ENCODE measurements at regions not wholly inside any gene's neighbourhood (a gene's known extent, or its start where the extent isn't known, plus 50 kb on each side); places are given as distances from the start of the nearest gene placed in this dataset.

DNA sequence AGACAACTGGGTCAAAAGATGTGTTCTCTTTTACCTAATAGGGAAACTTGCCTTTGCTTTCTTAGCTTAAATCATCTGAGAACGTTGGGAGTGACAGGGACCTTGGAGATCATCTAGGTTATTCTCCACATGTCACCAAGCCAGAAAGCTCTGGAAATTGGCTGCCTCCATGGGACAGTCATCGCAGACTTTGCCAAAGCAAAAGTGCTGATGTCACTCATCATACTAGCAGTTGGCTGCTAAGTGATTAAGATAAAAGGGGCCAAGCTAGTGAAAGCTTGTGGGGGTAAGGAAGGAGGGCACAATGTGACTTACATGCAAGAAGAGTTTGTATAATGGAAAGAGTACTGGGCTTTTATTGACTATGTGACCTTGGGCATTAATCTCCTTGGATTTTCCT is 198.0 kb upstream of the PFN2 start:
- ChIA-PET CTCF (interaction anchor here (0.9 to 1.7 kb wide), 3 partner anchors 11 to 646 kb away, joined by 3 to 9 read pairs (median 3); no protein-coding TSS in a partner anchor), POLR2A (no interaction called here)
- TF ChIP-seq, protein P1, sequence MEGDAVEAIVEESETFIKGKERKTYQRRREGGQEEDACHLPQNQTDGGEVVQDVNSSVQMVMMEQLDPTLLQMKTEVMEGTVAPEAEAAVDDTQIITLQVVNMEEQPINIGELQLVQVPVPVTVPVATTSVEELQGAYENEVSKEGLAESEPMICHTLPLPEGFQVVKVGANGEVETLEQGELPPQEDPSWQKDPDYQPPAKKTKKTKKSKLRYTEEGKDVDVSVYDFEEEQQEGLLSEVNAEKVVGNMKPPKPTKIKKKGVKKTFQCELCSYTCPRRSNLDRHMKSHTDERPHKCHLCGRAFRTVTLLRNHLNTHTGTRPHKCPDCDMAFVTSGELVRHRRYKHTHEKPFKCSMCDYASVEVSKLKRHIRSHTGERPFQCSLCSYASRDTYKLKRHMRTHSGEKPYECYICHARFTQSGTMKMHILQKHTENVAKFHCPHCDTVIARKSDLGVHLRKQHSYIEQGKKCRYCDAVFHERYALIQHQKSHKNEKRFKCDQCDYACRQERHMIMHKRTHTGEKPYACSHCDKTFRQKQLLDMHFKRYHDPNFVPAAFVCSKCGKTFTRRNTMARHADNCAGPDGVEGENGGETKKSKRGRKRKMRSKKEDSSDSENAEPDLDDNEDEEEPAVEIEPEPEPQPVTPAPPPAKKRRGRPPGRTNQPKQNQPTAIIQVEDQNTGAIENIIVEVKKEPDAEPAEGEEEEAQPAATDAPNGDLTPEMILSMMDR (IDR thresholded peaks at IDR 0.05; ENCODE audit: control extremely low read depth, extremely low read depth, low read depth, missing control alignments): no peak
- DNase-seq (ENCODE audit: extremely low spot score): no peak

DNA sequence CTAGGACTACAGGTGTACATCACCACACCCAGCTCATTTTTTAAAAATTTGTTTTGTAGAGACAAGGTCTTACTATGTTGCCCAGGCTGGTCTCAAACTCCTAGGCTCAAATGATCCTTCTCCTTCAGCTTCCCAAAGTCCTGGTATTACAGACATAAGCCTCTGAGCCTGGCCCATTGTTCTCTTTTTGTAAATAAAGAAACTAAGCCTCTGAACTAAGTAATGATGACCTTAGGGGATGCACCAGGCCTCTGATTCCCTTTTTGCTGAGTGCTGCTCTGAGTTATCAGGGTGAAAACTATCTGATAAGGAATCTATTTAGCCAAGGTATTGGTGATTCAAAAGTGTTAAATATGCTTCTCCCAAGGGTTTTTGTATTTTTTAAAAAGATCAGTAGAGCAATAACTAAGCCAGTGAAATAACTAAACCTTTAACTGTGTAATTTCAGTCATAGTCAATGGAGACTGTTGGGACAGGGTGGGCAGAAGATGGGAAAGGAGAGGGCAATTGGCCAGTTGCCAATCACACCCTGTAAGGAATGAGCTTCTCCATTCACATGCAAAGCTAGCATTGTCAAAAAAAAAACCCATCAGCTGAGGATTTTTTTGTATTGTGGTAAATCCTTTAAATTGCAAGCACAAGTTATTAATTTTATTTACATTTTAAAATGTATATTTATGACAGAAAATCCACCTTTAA is 194.8 kb upstream of the PFN2 start:
- CTCF ChIA-PET: no interaction called here
- POLR2A ChIA-PET: no interaction called here
- no peak for DNase-seq (ENCODE audit: extremely low spot score)
- TF ChIP-seq, protein P1 (IDR thresholded peaks at IDR 0.05; ENCODE audit: control extremely low read depth, extremely low read depth, low read depth, missing control alignments): no peak

DNA sequence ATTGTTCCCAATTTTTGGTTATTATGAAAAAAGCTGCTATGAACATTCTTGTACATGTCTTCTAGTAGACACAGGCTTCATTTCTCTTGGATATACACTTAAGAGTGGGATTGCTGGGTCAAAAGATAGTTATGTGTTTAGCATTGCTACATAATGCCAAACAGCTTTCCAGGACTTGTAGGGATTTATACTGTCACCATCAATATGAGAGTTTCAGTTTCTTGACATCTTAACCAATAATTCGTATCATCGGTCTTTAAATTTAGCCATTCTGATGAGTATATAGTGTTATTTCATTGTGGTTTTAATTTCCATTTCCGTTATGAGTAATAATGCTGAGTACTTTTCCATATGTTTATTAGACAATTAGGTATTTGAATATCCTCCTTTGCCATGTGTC is 190.3 kb upstream of the PFN2 start:
- ChIA-PET POLR2A (no interaction called here), CTCF (no interaction called here)
- TF ChIP-seq, protein P1 (IDR thresholded peaks at IDR 0.05; ENCODE audit: control extremely low read depth, extremely low read depth, low read depth, missing control alignments): no peak
- DNase-seq (ENCODE audit: extremely low spot score): no peak

DNA sequence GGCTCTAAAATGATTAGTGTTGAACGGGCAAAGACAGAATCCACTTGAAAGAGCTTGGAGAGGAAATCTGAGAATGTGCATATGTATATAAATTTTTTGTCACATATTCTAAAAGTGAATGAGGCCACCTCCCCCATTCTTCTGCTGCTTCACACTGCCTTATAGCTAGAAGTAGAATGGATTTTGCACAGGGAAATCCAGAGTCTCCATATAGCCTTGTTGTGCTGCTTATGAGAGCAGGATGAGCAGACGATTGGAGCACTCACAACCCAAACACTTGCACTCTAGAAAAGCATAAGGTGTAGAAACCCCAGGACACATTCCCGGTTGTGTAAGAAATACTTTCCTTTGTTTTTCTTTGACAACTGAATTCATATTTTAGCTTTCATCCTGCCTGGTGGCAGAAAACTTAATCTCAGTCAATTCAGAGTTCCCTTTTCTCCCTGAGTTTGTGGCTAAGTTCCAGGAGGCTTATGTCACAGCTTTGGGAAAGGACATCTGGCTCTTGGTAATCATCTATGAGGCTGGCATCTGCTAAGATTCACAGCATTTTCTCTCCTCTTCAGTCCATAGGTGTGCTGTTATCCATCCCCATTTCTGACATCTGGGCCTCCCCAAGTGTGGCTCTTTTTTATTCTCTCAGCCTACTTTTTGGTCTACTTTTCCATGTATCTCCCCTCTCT is 188.4 kb upstream of the PFN2 start:
- ChIA-PET CTCF (interaction anchor here (0.8 to 1.9 kb wide), 2 partner anchors 11 to 19 kb away, joined by 3 to 4 read pairs; no protein-coding TSS in a partner anchor), POLR2A (no interaction called here)
- TF ChIP-seq, protein P1 (IDR thresholded peaks at IDR 0.05; ENCODE audit: control extremely low read depth, extremely low read depth, low read depth, missing control alignments): no peak
- DNase-seq (ENCODE audit: extremely low spot score): no peak

DNA sequence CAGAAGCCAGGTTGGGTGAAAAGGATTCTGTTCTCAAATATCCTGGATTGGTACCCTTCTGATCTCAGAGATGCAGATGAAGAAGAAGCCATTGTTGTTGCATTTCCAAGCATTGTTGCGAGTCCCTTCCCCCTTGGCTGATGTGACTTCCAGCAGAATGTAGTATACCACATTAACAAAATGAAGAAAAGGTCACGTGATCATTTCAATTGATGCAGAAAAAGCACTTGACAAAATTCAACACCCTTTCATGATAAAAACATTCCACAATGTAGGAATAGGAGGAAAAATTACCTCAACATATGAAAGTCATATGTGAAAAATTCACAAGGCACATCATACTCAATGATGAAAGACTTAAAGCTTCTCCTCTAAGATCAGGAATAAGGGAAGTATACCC is 181.9 kb upstream of the PFN2 start:
- TF ChIP-seq, protein P1 (IDR thresholded peaks at IDR 0.05; ENCODE audit: control extremely low read depth, extremely low read depth, low read depth, missing control alignments): no peak
- DNase-seq (ENCODE audit: extremely low spot score): no peak
- CTCF ChIA-PET: no interaction called here
- POLR2A ChIA-PET: no interaction called here

DNA sequence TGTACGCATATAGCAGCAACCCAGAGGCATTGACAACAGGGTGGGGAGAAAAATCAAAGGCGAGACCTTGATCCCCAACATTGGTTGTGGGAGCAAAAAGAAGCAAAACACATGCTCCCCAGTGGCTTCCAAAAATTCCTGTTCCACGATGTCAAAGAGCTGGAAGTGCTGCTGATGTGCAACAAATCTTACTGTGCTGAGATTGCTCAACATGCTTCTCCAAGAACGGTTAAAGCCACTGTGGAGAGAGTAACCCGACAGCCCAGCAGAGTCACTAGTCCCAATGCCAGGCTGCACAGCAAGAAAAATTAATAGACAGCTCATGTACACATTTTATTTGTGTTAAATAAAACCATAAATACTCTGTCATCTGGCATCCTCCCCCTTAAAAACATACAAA is 179.9 kb upstream of the PFN2 start:
- TF ChIP-seq, protein P1 (IDR thresholded peaks at IDR 0.05; ENCODE audit: control extremely low read depth, extremely low read depth, low read depth, missing control alignments): no peak
- no peak for DNase-seq (ENCODE audit: extremely low spot score)
- ChIA-PET CTCF (interaction anchor here (1.2 to 1.5 kb wide), 3 partner anchors 18 to 32 kb away, joined by 3 read pairs; no protein-coding TSS in a partner anchor), POLR2A (no interaction called here)
